GM21390 (cell line): ENCODE measurements at regions not wholly inside any gene's neighbourhood (a gene's known extent, or its start where the extent isn't known, plus 50 kb on each side); places are given as distances from the start of the nearest gene placed in this dataset.

ENCODE experiments used
- ATAC-seq: cut with Tn5 transposase; IDR thresholded peaks from one replicate; pipeline ENCODE4 v1.9.1; 2021; ENCODE audit not compliant: unreplicated experiment

GRCh38 chr15:97837896-97838295, 122.6 kb upstream of the ARRDC4 start:
- ATAC-seq = no peak

DNA sequence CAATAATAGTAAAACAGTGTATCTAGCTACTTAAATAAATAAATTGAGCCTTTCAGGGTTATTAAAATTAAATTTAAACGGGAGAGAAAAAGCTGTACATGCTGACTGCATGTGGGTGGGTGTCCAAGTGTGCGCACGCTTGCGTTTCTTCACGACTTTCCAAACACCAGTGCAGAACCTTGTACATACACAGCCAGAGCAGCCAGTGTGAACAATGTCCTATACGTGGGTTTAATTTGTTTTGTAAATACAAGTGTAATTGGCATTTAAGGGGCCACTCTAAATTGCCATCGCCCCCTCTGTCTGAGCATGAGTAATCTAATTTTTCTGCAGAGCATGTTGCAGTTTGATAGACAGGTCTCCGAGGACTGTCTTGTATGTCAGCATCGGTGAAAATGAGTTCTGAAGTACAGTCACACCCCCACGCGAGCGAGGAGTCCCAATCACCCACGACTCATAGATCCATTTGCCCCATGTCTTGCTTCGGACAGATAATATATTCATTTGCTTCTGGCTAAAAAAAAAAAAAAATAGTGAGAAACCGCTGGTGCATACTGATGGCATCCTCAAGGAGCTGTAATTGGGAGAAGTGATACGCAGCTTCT, 121.8 kb upstream of the ARRDC4 start:
- no peak for ATAC-seq

DNA sequence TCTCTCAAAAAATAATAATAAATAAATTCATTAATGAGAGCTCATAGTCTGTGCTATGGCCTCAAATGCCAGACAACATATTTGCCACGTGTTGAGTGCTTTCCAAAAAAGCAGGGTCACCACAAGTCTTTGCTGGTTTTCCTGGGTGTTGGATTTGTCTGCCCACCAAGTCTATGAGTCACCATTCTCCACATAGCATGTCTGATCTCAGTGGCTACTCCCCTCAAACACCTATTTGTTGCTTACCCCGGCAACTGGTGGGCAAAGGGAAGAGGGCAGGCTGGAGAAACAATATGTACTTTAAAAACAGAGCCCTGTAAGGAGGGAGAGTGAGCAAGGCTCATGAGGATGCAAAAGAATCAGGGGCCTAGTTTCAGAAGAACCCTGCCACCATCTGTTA, 120.0 kb upstream of the ARRDC4 start:
- ATAC-seq = no peak

DNA sequence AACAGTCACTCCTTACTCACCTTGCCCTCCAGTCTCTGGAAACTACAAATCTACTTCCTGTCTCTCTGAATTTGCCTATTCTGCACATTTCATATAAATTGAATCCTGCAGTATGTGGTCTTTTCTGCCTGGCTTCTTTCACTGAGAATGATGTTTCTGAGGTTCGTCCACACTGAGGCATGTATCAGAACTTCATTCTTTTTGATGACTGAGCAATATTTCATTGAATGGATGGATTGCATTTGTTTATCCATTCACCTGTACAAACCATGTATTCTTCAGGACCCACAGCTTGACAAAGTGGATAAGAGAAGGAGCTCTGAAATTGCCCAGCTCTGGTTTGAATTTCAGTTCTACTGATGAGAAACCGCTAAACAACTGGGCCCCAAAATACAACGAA, 118.9 kb upstream of the ARRDC4 start:
- ATAC-seq = no peak

DNA sequence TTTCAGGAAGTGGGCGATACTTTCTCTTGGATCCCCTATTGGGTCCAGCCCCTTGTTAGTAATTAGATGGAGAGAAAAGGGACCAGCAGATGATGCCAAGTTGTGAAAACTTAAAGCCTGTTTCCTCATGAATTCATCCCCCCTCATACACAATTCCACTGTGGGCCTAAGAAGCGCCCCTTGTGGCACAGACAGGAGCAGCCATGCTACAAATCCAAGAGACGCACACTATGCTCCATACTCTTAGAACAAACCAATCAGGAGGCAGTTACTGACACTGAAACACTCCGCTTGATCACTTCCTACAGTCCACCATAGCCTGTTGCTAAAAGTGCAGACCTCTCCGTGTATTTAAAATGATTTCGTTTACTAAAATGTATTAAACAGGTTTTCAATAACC, 111.3 kb upstream of the ARRDC4 start:
- ATAC-seq = no peak

DNA sequence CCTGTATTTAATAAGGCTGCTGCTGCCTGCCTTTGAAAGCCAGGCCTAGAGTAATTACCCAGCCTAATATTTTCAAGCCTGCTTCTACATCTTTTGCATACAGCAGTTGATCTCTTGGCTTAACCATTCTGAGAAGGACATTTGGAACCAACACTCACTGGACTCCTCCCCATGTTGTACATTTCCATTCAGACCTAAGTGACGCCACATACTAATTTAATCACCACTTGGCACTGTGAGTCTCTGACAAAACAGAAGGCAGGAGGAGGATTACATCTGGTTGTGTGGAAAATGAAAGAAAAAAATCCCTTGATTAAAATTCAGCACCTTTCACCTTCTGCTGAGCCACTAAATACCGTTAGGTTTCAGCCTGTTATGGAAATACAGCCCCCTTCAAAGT, 102.2 kb upstream of the ARRDC4 start:
- ATAC-seq = no peak

DNA sequence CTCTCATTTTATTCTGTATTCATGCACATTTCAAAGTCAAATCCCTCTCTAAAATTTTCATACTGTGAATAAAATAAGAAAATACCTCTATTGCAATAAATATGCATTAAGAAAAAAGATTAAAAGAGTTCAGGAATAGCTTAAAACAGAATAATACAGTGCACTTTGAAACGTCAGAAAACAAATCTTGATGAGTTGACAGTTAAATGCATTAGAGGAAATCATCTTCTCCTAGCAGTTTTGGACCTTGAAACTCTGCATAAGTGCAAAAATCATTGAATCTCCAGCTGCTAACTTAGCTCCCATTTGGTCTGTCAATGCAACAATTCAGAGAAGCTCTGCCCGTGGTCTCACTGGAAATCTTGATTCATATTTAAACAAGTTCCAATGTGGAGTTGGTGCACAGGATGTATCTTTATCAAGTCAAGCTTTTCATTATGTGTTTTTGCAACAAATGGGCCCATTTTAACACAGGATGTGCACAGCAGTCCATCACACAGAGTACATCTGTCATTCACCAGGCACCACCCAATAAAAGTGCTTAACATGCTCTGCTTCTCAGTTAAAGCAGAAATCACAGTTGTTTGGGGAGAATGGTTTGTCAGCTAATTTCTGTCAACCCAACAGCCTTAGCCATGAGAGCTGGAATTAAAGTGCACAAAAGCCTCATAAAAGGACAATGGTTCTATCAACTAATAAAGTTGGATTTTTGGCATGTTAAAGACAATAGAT, 98.8 kb upstream of the ARRDC4 start:
- no peak for ATAC-seq

DNA sequence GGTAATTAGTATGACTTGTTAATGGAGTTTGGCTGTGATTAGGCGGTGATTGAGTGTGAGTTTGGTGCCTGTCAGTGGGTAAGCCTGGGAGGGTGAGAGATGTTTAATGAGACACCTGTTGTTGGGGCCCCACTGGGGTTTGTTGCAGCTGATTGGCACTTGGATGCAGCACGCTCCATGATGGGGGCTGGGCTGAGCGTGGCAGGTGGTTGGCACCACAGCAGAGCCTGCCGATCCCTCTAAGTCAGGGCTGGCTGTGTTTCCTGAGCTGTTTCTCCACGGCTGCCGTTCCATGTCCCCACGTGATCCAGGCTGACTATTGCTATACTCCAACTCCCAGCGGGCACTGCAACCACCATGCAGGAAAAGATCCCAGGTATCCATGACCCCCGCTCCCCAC, 93.5 kb upstream of the ARRDC4 start:
- ATAC-seq = no peak

- no peak for ATAC-seq
These were observed 92.6 kb upstream of the ARRDC4 start for GRCh38 chr15:97867870-97868269.

DNA sequence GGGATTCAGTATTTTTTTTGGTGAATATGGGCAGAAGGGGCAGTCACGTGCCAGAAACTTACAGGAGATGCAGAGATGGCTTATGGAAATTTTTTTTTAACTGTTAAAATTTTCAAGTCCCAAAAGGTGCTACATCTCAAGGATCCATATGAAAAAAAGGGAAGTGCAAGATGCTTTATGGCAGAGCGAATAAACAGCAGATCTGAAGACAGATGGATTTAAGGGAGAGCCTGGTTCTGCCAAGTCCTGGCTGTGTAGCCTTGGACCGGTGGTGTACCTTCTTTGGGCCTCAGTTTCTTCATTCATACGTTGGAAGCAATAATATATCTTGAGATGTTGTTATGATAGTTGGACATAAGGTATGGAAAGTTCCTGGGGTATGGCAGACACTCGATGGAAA, 91.5 kb upstream of the ARRDC4 start:
- ATAC-seq = no peak

DNA sequence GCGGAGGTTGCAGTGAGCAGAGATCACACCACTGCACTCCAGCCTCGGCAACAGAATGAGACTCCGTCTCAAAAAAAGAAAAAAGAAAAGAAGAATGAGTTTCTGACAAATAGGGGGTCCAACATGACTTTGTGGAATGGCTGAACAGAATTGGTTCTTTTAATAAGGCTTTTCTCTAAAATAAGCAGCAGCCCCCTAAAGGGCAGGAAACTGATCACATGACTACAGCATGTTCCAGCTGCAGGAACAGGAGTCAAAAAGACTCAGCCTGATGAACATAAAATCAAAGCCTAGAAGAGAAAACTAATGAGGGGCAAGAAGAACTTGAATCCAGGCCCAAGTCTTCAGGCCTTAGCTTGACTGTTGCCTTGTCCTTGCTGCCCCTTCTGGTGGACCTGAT, 89.7 kb upstream of the ARRDC4 start:
- ATAC-seq = no peak

GRCh38 chr15:97874139-97874538, 86.4 kb upstream of the ARRDC4 start:
- ATAC-seq = no peak

- ATAC-seq = no peak
These were observed 85.4 kb upstream of the ARRDC4 start for GRCh38 chr15:97875025-97875512.

GRCh38 chr15:97875513-97876280, 84.8 kb upstream of the ARRDC4 start:
- ATAC-seq = no peak

DNA sequence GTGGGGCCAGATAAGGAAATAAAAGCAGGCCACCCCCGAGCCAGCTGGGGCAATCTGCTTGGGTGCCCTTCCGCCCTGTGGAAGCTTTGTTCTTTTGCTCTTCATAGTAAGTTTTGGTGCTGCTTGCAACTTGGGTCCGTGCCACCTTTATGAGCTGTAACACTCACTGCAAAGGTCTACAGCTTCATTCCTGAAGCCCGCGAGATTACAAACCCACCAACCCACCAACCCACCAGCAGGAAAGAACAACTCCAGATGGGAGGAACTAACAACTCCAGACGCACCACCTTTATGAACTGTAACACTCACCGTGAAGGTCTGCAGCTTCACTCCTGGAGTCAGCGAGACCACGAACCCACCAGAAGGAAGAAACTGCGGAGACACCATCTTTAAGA, 84.2 kb upstream of the ARRDC4 start:
- no peak for ATAC-seq

- no peak for ATAC-seq
These were observed 79.0 kb upstream of the ARRDC4 start for GRCh38 chr15:97881346-97881965.

GRCh38 chr15:97884513-97885131, 75.9 kb upstream of the ARRDC4 start:
- no peak for ATAC-seq

GRCh38 chr15:97890307-97890706, 70.2 kb upstream of the ARRDC4 start:
- no peak for ATAC-seq

DNA sequence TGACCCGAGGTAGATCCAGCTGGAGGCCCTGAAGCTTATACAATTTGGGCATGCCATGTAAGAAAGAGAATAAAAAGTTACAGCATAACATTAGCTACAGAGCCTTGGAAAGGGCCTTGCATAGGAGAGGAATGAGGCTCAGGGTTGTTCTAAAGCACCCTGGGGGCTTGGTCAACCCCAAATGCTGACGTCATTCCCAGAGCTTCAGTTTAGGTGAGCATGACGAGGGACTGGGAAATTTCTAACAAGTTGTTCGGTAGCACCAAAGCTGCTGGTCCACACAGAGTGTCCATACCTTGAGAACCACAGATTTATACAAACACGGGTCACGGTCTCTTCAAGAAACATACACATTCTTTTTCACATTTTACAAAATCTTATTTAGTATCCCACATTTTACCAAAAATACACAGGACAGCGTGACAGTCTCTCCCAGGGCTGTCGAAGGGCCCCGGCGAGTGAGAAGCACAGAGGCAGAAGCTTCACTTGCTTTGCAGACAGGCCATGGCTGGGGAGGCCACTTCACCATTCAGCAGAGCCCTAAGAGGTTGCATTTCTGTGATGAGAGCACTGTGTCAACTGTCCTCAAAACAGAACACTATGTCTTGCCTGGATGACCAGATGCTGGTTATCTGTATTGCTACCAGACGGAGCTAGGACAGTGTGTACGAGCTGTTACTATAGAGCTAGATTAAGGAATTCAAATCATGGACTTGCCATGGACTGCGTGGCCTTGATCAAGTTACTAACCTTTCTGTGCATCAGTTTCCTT, 68.2 kb upstream of the ARRDC4 start:
- no peak for ATAC-seq

GRCh38 chr15:97893967-97894366, 66.5 kb upstream of the ARRDC4 start:
- no peak for ATAC-seq
